ENCODE measurements at regions not wholly inside any gene's neighbourhood (a gene's known extent, or its start where the extent isn't known, plus 50 kb on each side); places are given as distances from the start of the nearest gene placed in this dataset.

GRCh38 chr2:88903749-88904353 lies 212.4 kb downstream of the RPIA start:
- TF ChIP-seq CTCF (IDR thresholded peaks at IDR 0.05; ENCODE audit: insufficient read depth, low read length): peak; percentile 54
- no peak for TF ChIP-seq POLR2AphosphoS5 (IDR thresholded peaks at IDR 0.05; ENCODE audit: low read depth)
- TF ChIP-seq GABPA (IDR thresholded peaks at IDR 0.05; ENCODE audit: low read depth): no peak
- no peak for TF ChIP-seq REST (IDR thresholded peaks at IDR 0.05; ENCODE audit: insufficient replicate concordance, low read depth)

Data from HL-60 (cell line).